ENCODE measurements at regions not wholly inside any gene's neighbourhood (a gene's known extent, or its start where the extent isn't known, plus 50 kb on each side); places are given as distances from the start of the nearest gene placed in this dataset.

DNA sequence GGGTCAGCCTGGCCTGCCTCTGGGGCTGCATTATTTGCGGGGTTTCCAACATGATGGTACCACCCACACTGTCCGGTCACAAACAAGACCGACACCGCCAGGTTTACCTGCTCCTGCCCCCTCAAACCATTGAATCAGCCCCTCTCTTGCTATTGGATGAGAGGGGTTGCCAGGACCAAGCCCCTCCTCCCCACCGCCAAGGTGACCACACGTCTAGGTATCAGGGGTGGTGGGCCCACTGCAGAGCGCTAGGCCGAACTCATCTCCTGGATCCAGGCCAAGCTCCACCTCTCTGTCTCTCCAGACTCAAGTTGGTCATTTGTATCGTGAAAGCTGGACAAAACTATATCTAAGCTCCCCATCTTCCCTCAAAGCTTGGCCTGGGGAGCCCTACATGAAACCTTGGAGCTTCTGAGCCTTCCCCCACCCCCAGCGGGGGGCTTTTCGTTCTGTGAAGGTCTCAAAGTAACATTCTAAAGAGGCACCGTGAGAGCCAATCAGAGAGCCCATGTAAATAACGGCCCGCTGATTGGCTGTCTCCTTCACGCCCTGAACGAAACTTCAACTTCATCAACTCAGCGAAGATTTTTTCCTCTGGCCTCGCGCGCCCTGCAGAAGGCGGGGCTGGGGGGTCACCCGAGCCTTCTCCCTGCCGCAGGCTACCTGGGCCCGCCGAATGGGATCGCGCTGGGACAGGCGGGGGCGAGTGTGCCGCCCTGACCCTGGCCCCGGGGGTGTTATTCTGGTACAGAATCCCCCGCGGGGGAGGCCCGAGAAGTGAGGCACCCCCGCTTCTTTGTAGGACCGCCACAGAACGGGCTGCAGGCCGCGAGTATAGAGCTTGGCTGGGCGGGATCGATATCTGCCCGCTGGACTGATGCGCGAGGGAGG, 49.6 kb upstream of the PSD2 start:
- ATAC-seq (peak; percentile 40 to 59 (median 48)), DNase-seq (peak in 2 of 3 donors; percentile 51 to 55)
- H3K4me1 ChIP-seq = peaks cover 0 to 19% (median 8%) of the 10 kb centered on the region in 4 donors
- H3K27ac ChIP-seq = no peak overlapping the region
- TF ChIP-seq, protein P1, sequence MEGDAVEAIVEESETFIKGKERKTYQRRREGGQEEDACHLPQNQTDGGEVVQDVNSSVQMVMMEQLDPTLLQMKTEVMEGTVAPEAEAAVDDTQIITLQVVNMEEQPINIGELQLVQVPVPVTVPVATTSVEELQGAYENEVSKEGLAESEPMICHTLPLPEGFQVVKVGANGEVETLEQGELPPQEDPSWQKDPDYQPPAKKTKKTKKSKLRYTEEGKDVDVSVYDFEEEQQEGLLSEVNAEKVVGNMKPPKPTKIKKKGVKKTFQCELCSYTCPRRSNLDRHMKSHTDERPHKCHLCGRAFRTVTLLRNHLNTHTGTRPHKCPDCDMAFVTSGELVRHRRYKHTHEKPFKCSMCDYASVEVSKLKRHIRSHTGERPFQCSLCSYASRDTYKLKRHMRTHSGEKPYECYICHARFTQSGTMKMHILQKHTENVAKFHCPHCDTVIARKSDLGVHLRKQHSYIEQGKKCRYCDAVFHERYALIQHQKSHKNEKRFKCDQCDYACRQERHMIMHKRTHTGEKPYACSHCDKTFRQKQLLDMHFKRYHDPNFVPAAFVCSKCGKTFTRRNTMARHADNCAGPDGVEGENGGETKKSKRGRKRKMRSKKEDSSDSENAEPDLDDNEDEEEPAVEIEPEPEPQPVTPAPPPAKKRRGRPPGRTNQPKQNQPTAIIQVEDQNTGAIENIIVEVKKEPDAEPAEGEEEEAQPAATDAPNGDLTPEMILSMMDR (IDR thresholded peaks at IDR 0.05) = no peak
- peak; percentile 15 for TF ChIP-seq POLR2A (IDR thresholded peaks at IDR 0.05)
- no peaks in the 10 kb centered on the region for H3K36me3 ChIP-seq
- H3K27me3 ChIP-seq = no peaks in the 10 kb centered on the region
- intact Hi-C loops (cut with DNase I) = no loop called here
- H3K9me3 ChIP-seq = no peaks in the 10 kb centered on the region
- 20% methylated on average over 15 of the region's 44 CpGs for WGBS (ENCODE audit: insufficient coverage, low coverage, low lambda C conversion rate, missing lambda C conversion rate)
- H3K4me3 ChIP-seq = peak overlapping the region; percentile 6 to 33 (median 23)

Data from right lobe of liver (tissue), 6 donors.